PC-3 (cell line): ENCODE measurements at regions not wholly inside any gene's neighbourhood (a gene's known extent, or its start where the extent isn't known, plus 50 kb on each side); places are given as distances from the start of the nearest gene placed in this dataset.

ENCODE experiments used
- ATAC-seq: fragments of 200-7000 bp; cut with Tn5 transposase; 2 replicates; pipeline ENCODE4 v1.9.1; 2020; ENCODE audit warnings: mild to moderate bottlenecking, moderate library complexity
- BruUV-seq: library from RNA; stranded (reverse); fragments of 400-500 nt; replicated peaks from 2 replicates; lab custom pipeline; 2021; lab: Mats Ljungman, UMichigan
- CTCF ChIA-PET: fragments of 300-600 bp; sonication (Branson Sonifier 250); formaldehyde crosslinking; loops from one replicate; lab custom pipeline; 2022; ENCODE audit warnings: antibody characterized with exemption; lab: Charles Lee
- POLR2A ChIA-PET: fragments of 300-600 bp; sonication (Branson Sonifier 250); formaldehyde crosslinking; loops from one replicate; lab custom pipeline; 2022; ENCODE audit warnings: antibody characterized with exemption; ENCODE audit not compliant: unreplicated experiment; lab: Charles Lee
- DNase-seq: peaks from one replicate; pipeline ENCODE4 v3.0.0-alpha.2; 2015
- H2AFZ ChIP-seq: fragments of 300-600 bp; sonication (generic); 2 replicates; pipeline ENCODE4 v1.6.0; 2016; ENCODE audit warnings: antibody characterized with exemption, low read length
- H3F3A ChIP-seq: fragments of 300-600 bp; sonication (generic); one replicate; pipeline ENCODE4 v1.6.0; 2017; ENCODE audit warnings: antibody characterized with exemption, low read length, control low read depth, mild to moderate bottlenecking; ENCODE audit not compliant: unreplicated experiment
- H3K27ac ChIP-seq: fragments of 300-600 bp; sonication (generic); 2 replicates; pipeline ENCODE4 v1.5.1; 2016; ENCODE audit warnings: mild to moderate bottlenecking, low read length
- H3K27me3 ChIP-seq: fragments of 300-600 bp; sonication (generic); 2 replicates; pipeline ENCODE4 v1.6.1; 2016; ENCODE audit warnings: low read length, mixed read lengths
- H3K36me3 ChIP-seq: fragments of 300-600 bp; sonication (generic); 2 replicates; pipeline ENCODE4 v1.6.1; 2016; ENCODE audit warnings: low read depth, mixed run types, low read length, mixed read lengths
- H3K4me1 ChIP-seq: fragments of 300-600 bp; sonication (generic); 2 replicates; pipeline ENCODE4 v1.5.1; 2016; ENCODE audit warnings: low read length; ENCODE audit not compliant: insufficient read depth
- H3K4me2 ChIP-seq: fragments of 300-600 bp; sonication (generic); 2 replicates; pipeline ENCODE4 v1.6.0; 2016; ENCODE audit warnings: low read length
- H3K4me3 ChIP-seq: fragments of 300-600 bp; sonication (generic); 2 replicates; pipeline ENCODE4 v1.5.1; 2016; ENCODE audit warnings: mild to moderate bottlenecking, low read length, mixed read lengths
- H3K79me2 ChIP-seq: fragments of 300-600 bp; sonication (generic); 2 replicates; pipeline ENCODE4 v1.6.1; 2017; ENCODE audit warnings: low read length, mixed read lengths
- H3K9ac ChIP-seq: fragments of 300-600 bp; sonication (generic); 2 replicates; pipeline ENCODE4 v1.6.0; 2016; ENCODE audit warnings: mild to moderate bottlenecking, low read length
- H3K9me2 ChIP-seq: fragments of 300-600 bp; sonication (generic); replicated peaks from 2 replicates; pipeline ENCODE4 v1.6.1; 2016; ENCODE audit warnings: mixed run types, low read length, mixed read lengths
- H3K9me3 ChIP-seq: fragments of 300-600 bp; sonication (generic); 2 replicates; pipeline ENCODE4 v1.6.1; 2016; ENCODE audit warnings: low read length, mixed read lengths
- H4K20me1 ChIP-seq: fragments of 300-600 bp; sonication (generic); 2 replicates; pipeline ENCODE4 v1.6.1; 2016; ENCODE audit warnings: low read length, mixed read lengths
- EZH2 ChIP-seq: fragments of 300-600 bp; sonication (generic); IDR thresholded peaks from one replicate; pipeline ENCODE4 v1.6.1; 2017; ENCODE audit warnings: antibody characterized with exemption, mild to moderate bottlenecking, low read length; ENCODE audit not compliant: unreplicated experiment
- EZH2phosphoT487 ChIP-seq: fragments of 300-600 bp; sonication (generic); IDR thresholded peaks from 2 replicates; pipeline ENCODE4 v1.6.1; 2018; ENCODE audit warnings: mild to moderate bottlenecking, antibody characterized with exemption, low read length, borderline replicate concordance
- intact Hi-C: fragments of 100-400 bp; cut with micrococcal nuclease; formaldehyde crosslinking; loops from 2 replicates; pipeline ENCODE4 v1.9.0; 2023
- TF ChIP-seq, protein P1 (sequence below): fragments of 300-600 bp; sonication (generic); conservative IDR thresholded peaks from 2 replicates; pipeline ENCODE4 v1.5.1; 2017; ENCODE audit warnings: antibody characterized with exemption, low read depth, mild to moderate bottlenecking, low read length

DNA sequence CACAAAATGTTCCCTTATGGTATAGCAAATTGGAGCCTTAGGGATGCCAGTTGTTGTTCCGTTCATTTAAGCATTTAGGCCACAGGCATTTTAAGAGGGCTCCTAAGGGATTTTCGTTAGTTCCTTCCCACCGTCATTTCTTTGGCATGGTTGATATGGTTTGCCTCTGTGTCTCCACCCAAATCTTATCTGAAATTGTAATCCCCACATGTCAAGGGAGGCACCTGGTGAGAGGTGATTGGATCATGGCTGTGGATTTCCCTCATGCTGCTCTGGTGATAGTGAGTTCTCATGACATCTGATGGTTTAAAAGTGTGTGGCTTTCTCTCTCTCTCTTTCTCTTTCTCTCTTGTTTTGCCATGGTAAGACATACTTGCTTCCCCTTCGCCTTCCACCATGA, 104.1 kb downstream of the ASB9 start:
- ChIA-PET CTCF (no interaction called here), POLR2A (no interaction called here)
- Histone ChIP-seq H3K9me2 (no peaks in the 10 kb centered on the region), H2AFZ (no peak overlapping the region), H3F3A (no peaks in the 10 kb centered on the region), H3K9me3 (no peaks in the 10 kb centered on the region), H3K4me1 (no peaks in the 10 kb centered on the region), H3K27ac (no peak overlapping the region), H3K27me3 (no peaks in the 10 kb centered on the region), H4K20me1 (no peaks in the 10 kb centered on the region), H3K9ac (no peak overlapping the region), H3K36me3 (no peaks in the 10 kb centered on the region), H3K79me2 (no peaks in the 10 kb centered on the region), H3K4me2 (no peak overlapping the region), H3K4me3 (no peak overlapping the region)
- no TSS peak for BruUV-seq
- intact Hi-C loops = no loop called here
- TF ChIP-seq, protein P1, sequence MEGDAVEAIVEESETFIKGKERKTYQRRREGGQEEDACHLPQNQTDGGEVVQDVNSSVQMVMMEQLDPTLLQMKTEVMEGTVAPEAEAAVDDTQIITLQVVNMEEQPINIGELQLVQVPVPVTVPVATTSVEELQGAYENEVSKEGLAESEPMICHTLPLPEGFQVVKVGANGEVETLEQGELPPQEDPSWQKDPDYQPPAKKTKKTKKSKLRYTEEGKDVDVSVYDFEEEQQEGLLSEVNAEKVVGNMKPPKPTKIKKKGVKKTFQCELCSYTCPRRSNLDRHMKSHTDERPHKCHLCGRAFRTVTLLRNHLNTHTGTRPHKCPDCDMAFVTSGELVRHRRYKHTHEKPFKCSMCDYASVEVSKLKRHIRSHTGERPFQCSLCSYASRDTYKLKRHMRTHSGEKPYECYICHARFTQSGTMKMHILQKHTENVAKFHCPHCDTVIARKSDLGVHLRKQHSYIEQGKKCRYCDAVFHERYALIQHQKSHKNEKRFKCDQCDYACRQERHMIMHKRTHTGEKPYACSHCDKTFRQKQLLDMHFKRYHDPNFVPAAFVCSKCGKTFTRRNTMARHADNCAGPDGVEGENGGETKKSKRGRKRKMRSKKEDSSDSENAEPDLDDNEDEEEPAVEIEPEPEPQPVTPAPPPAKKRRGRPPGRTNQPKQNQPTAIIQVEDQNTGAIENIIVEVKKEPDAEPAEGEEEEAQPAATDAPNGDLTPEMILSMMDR = no peak
- TF ChIP-seq EZH2phosphoT487 = no peak
- TF ChIP-seq EZH2 = no peak
- DNase-seq (no peak), ATAC-seq (no peak)

DNA sequence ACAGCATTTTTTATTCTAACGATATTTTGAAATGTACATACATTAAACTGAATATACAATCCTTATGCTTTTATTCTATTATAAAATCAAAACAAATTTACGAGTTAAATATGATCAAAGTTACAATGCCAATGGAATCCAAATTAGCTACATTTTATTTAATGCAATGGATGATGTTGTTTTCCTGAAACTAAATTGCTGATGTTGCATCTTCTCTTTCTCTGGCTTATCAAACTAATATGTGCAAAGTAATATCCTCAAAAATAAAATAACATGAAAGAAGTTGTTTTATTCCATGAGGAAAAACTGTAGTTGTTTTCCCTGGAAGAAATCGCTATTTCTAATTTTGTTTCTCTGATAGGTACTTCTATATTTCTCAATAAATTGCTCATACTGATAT, 106.8 kb downstream of the ASB9 start:
- no peak overlapping the region for H3K9ac ChIP-seq
- intact Hi-C loops = no loop called here
- CTCF ChIA-PET = no interaction called here
- H3K4me3 ChIP-seq = no peak overlapping the region
- H3K9me2 ChIP-seq = no peaks in the 10 kb centered on the region
- H3K36me3 ChIP-seq = no peaks in the 10 kb centered on the region
- no peaks in the 10 kb centered on the region for H3K79me2 ChIP-seq
- H2AFZ ChIP-seq = no peak overlapping the region
- H3F3A ChIP-seq = no peaks in the 10 kb centered on the region
- POLR2A ChIA-PET = no interaction called here
- H3K9me3 ChIP-seq = no peaks in the 10 kb centered on the region
- H3K27me3 ChIP-seq = no peaks in the 10 kb centered on the region
- no peaks in the 10 kb centered on the region for H4K20me1 ChIP-seq
- ATAC-seq (no peak), DNase-seq (no peak)
- no peak for TF ChIP-seq EZH2phosphoT487
- TF ChIP-seq, protein P1 = no peak
- H3K4me1 ChIP-seq = peaks cover 3% of the 10 kb centered on the region; the same call in 1 of the 2 replicates
- BruUV-seq = no TSS peak
- no peak overlapping the region for H3K4me2 ChIP-seq
- no peak overlapping the region for H3K27ac ChIP-seq

DNA sequence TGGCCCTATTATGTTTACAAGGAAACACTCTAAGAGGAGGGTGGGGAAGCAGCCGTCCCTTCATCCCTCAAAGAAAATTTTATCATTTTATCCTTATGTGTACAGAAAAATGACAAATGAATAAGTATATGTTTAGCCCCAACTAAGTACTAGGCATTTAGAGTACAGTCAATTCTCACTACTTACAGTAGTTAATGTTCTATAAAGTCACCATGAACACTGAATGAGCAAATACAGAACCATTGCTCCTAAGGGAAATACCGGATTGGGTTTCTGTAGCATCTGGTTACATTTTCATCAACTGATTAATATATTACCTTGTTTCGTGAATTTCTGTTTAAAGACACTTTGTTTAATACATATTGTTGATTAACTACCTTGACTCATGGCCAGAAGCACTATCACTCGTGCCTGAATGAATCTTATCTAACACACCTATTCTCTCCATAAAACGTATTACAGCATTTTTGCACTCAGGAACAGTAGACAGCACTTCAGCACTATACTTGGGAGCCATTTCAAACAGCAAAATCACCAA, 109.3 kb downstream of the ASB9 start:
- Histone ChIP-seq H3K9ac (no peak overlapping the region), H3K4me2 (no peak overlapping the region), H2AFZ (no peak overlapping the region), H3F3A (no peaks in the 10 kb centered on the region), H3K9me2 (no peaks in the 10 kb centered on the region), H4K20me1 (no peaks in the 10 kb centered on the region), H3K36me3 (no peaks in the 10 kb centered on the region), H3K4me1 (peaks cover 3% of the 10 kb centered on the region; the same call in 1 of the 2 replicates), H3K27ac (no peak overlapping the region), H3K9me3 (no peaks in the 10 kb centered on the region), H3K27me3 (no peaks in the 10 kb centered on the region), H3K4me3 (no peak overlapping the region), H3K79me2 (no peaks in the 10 kb centered on the region)
- ChIA-PET CTCF (no interaction called here), POLR2A (interaction anchor here (0.6 kb wide), 1 partner anchor 13 kb away, joined by 3 read pairs; no protein-coding TSS in a partner anchor)
- no peak for DNase-seq
- no peak for ATAC-seq
- no TSS peak for BruUV-seq
- intact Hi-C loops = no loop called here
- TF ChIP-seq, protein P1 = no peak
- TF ChIP-seq EZH2phosphoT487 (no peak), EZH2 (no peak)
